ENCODE measurements at regions not wholly inside any gene's neighbourhood (a gene's known extent, or its start where the extent isn't known, plus 50 kb on each side); places are given as distances from the start of the nearest gene placed in this dataset.

- TF ChIP-seq POLR2A (IDR thresholded peaks at IDR 0.05) (no peak), CTCF (IDR thresholded peaks at IDR 0.05) (no peak), POLR2AphosphoS5 (IDR thresholded peaks at IDR 0.05) (no peak)
Observed at GRCh38 chr18:22064581-22064980, 104.8 kb upstream of the GATA6 start.
